HepG2 (cell line): ENCODE measurements at regions not wholly inside any gene's neighbourhood (a gene's known extent, or its start where the extent isn't known, plus 50 kb on each side); places are given as distances from the start of the nearest gene placed in this dataset.
"Not testable (repeated sequence)": the region's sequence is repeated elsewhere in the genome, so short reads cannot be mapped to it uniquely, and the experiment has no call there.

Experiments
- ATAC-seq: fragments of 200-7000 bp; cut with Tn5 transposase; 3 replicates; pipeline ENCODE4 v1.9.1; 2020; ENCODE audit warnings: mild to moderate bottlenecking, moderate library complexity
- BruUV-seq: library from RNA; stranded (reverse); fragments of 400-500 nt; replicated peaks from 2 replicates; lab custom pipeline; 2021; lab: Mats Ljungman, UMichigan
- CTCF ChIA-PET: fragments of 300-600 bp; formaldehyde crosslinking; extraction: SDS; loops from one replicate; lab custom pipeline; 2021; ENCODE audit warnings: low total read pairs, inconsistent platforms, low intra/inter-chr PET ratio; lab: Yijun Ruan, JAX
- POLR2A ChIA-PET: fragments of 350-600 bp; sonication (Branson Sonifier 250); formaldehyde crosslinking; loops from one replicate; lab custom pipeline; 2020; ENCODE audit warnings: antibody characterized with exemption, inconsistent platforms; lab: Yijun Ruan, JAX
- DNase-seq: peaks from one replicate; pipeline ENCODE4 v3.0.0-alpha.2; 2015; ENCODE audit warnings: low spot score
- FAIRE-seq: peaks from 3 replicates; lab custom pipeline; 2011; peaks lifted over from hg19 to GRCh38; lab: Jason Lieb, UNC
- H2AFZ ChIP-seq: one replicate; pipeline ENCODE4 v1.6.1; 2011; ENCODE audit warnings: low read length, inconsistent platforms
- H3K27ac ChIP-seq: fragments of 300-600 bp; 3 replicates; pipeline ENCODE4 v1.8.0; 2011; ENCODE audit warnings: mixed run types, mild to moderate bottlenecking, mixed read lengths, low read length, inconsistent platforms; ENCODE audit not compliant: insufficient read depth; ENCODE audit errors: extremely low read length
- H3K27me3 ChIP-seq, 2 experiments: fragments of 200-600 bp in 1 of 2; 2 replicates in 1 of 2; 3 replicates in 1 of 2; pipeline versions ENCODE4 v1.6.0 to v1.8.0; 2011; ENCODE audit warnings: low read length in 2 of 2, mild to moderate bottlenecking in 2 of 2, moderate library complexity in 2 of 2, inconsistent platforms in 1 of 2; ENCODE audit not compliant: insufficient read depth in 2 of 2, control insufficient read depth in 1 of 2
- H3K36me3 ChIP-seq, 2 experiments: fragments of 200-600 bp in 1 of 2; replicated peaks in 1 of 2; 2 replicates in 1 of 2; 3 replicates in 1 of 2; pipeline versions ENCODE4 v1.5.1 to v1.8.0; 2011; ENCODE audit warnings: low read length in 2 of 2, inconsistent platforms in 1 of 2; ENCODE audit not compliant: insufficient read depth in 2 of 2, control insufficient read depth in 1 of 2
- H3K4me1 ChIP-seq: 2 replicates; pipeline ENCODE4 v1.5.1; 2012; ENCODE audit warnings: low read length, inconsistent platforms; ENCODE audit not compliant: insufficient read depth
- H3K4me2 ChIP-seq: 2 replicates; pipeline ENCODE4 v1.6.0; 2011; ENCODE audit warnings: low read depth, low read length, inconsistent platforms
- H3K4me3 ChIP-seq, 3 experiments: fragments of 200-600 bp in 1 of 3; sonication (generic), shearing (Covaris generic) in 1 of 3; replicated peaks in 1 of 3; 2 replicates each; pipeline ENCODE4 v1.5.1; 2011 to 2016; ENCODE audit warnings: low read length in 3 of 3, inconsistent platforms in 2 of 3, low read depth in 2 of 3, mild to moderate bottlenecking in 2 of 3, control low read depth in 1 of 3, mixed read lengths in 1 of 3; ENCODE audit not compliant: insufficient read depth in 1 of 3
- H3K79me2 ChIP-seq: one replicate; pipeline ENCODE4 v1.6.1; 2011; ENCODE audit warnings: low read length, inconsistent platforms; ENCODE audit not compliant: insufficient read depth
- H3K9ac ChIP-seq: 2 replicates; pipeline ENCODE4 v1.6.0; 2011; ENCODE audit warnings: mild to moderate bottlenecking, low read depth, low read length, inconsistent platforms; ENCODE audit not compliant: insufficient read depth
- H3K9me3 ChIP-seq: 2 replicates; pipeline ENCODE4 v1.5.1; 2012; ENCODE audit warnings: mild to moderate bottlenecking, low read length
- H4K20me1 ChIP-seq: 2 replicates; pipeline ENCODE4 v1.6.0; 2011; ENCODE audit warnings: inconsistent platforms, mild to moderate bottlenecking, low read length, moderate library complexity; ENCODE audit not compliant: insufficient read depth
- E2F5 ChIP-seq: sonication (generic); formaldehyde crosslinking; conservative IDR thresholded peaks from 2 replicates; pipeline ENCODE4 v1.4.0; 2020; ENCODE audit warnings: missing genetic modification reagents
- ETV6 ChIP-seq: sonication (generic); formaldehyde crosslinking; conservative IDR thresholded peaks from 2 replicates; pipeline ENCODE4 v1.4.0; 2020; ENCODE audit warnings: missing genetic modification reagents
- ZFP36L1 ChIP-seq: sonication (generic); formaldehyde crosslinking; IDR thresholded peaks from 2 replicates; pipeline ENCODE4 v1.8.0; 2022; ENCODE audit warnings: mild to moderate bottlenecking, missing genetic modification reagents, moderate library complexity
- ZNF101 ChIP-seq: sonication (generic); formaldehyde crosslinking; IDR thresholded peaks from 2 replicates; pipeline ENCODE4 v1.4.0; 2020; ENCODE audit warnings: mild to moderate bottlenecking, low read depth, missing genetic modification reagents, borderline replicate concordance
- ZNF280D ChIP-seq: sonication (generic); formaldehyde crosslinking; IDR thresholded peaks from 2 replicates; pipeline ENCODE4 v1.5.1; 2020; ENCODE audit warnings: mild to moderate bottlenecking, missing genetic modification reagents
- WGBS: methylation state at CpG from one replicate; pipeline ENCODE4 v1.1.6; 2017; ENCODE audit warnings: low lambda C conversion rate; 5-methylcytosine and 5-hydroxymethylcytosine counted together
- in situ Hi-C: cut with HindIII; loops from 2 replicates; pipeline ENCODE4 v1.10.0; 2017; ENCODE audit warnings: low pct_unique_long_range_greater_than_20kb; ENCODE audit not compliant: extremely low pct_ligation_motif_present
- intact Hi-C: fragments of 100-400 bp; cut with micrococcal nuclease; formaldehyde crosslinking; loops from one replicate; pipeline ENCODE4 v1.10.0; 2022; ENCODE audit not compliant: unreplicated experiment

- CTCF ChIA-PET, result not testable (repeated sequence)
Observed at GRCh38 chrX:122221810-122222209, 962.3 kb upstream of the GRIA3 start.

GRCh38 chrX:122224137-122224536 is 959.9 kb upstream of the GRIA3 start:
- BruUV-seq, FAIRE-seq, H3K9ac ChIP-seq: not testable (repeated sequence)

More at GRCh38 chrX:122221810-122222209, 962.3 kb upstream of the GRIA3 start:
- H3K79me2 ChIP-seq, BruUV-seq, H3K4me1 ChIP-seq, in situ Hi-C loops, H3K9me3 ChIP-seq, DNase-seq, H3K4me3 ChIP-seq, H3K4me2 ChIP-seq, H2AFZ ChIP-seq, H3K36me3 ChIP-seq, intact Hi-C loops, FAIRE-seq, H3K9ac ChIP-seq, H3K27me3 ChIP-seq, ATAC-seq, H3K27ac ChIP-seq, POLR2A ChIA-PET, H4K20me1 ChIP-seq: not testable (repeated sequence)
- WGBS, result no CpG with 5 or more reads among the region's 4 CpGs

GRCh38 chrX:122238801-122239200 is 945.3 kb upstream of the GRIA3 start:
- ATAC-seq (no peak), DNase-seq (no peak), FAIRE-seq (no peak)
- Histone ChIP-seq H3K4me2 (no peak overlapping the region), H3K9ac (no peak overlapping the region), H3K36me3 (no peaks in the 10 kb centered on the region), H3K9me3 (no peaks in the 10 kb centered on the region; the same call in 1 of the 2 replicates), H3K4me3 (no peak overlapping the region), H2AFZ (no peak overlapping the region), H3K4me1 (no peaks in the 10 kb centered on the region), H3K79me2 (no peaks in the 10 kb centered on the region), H4K20me1 (no peaks in the 10 kb centered on the region), H3K27me3 (no peaks in the 10 kb centered on the region), H3K27ac (no peak overlapping the region)
- BruUV-seq, result no TSS peak
- CTCF ChIA-PET, result no interaction called here
- intact Hi-C loops (no loop called here), in situ Hi-C loops (no loop called here)
- POLR2A ChIA-PET, result no interaction called here
- TF ChIP-seq ZFP36L1 (CRISPR knock-in tag) (no peak), ETV6 (CRISPR knock-in tag) (no peak), ZNF101 (CRISPR knock-in tag) (no peak), E2F5 (CRISPR knock-in tag) (no peak), ZNF280D (no peak)

More at GRCh38 chrX:122224137-122224536, 959.9 kb upstream of the GRIA3 start:
- in situ Hi-C loops, H3K79me2 ChIP-seq, POLR2A ChIA-PET, H3K36me3 ChIP-seq, H3K27me3 ChIP-seq, intact Hi-C loops, DNase-seq, ATAC-seq, H3K27ac ChIP-seq, H2AFZ ChIP-seq, H3K4me3 ChIP-seq, CTCF ChIA-PET, H4K20me1 ChIP-seq, H3K9me3 ChIP-seq, H3K4me1 ChIP-seq, H3K4me2 ChIP-seq: not testable (repeated sequence)
- WGBS, result no CpG with 5 or more reads among the region's 9 CpGs
